KOPT-K1 (cell line): ENCODE measurements at regions not wholly inside any gene's neighbourhood (a gene's known extent, or its start where the extent isn't known, plus 50 kb on each side); places are given as distances from the start of the nearest gene placed in this dataset.

ENCODE experiments used
- H3K27ac ChIP-seq: fragments of 200-600 bp; sonication (generic); 2 replicates; pipeline ENCODE4 v1.5.1; 2016; ENCODE audit warnings: antibody characterized with exemption, mild to moderate bottlenecking, low read depth, low read length; ENCODE audit not compliant: poor library complexity, severe bottlenecking
- H3K36me3 ChIP-seq: fragments of 200-600 bp; sonication (generic); 2 replicates; pipeline ENCODE4 v1.5.1; 2017; ENCODE audit warnings: antibody characterized with exemption, mild to moderate bottlenecking, low read length, moderate library complexity; ENCODE audit not compliant: insufficient read depth
- H3K9me3 ChIP-seq: fragments of 200-600 bp; sonication (generic); 2 replicates; pipeline ENCODE4 v1.5.1; 2017; ENCODE audit warnings: antibody characterized with exemption, low read length, mild to moderate bottlenecking; ENCODE audit not compliant: insufficient read depth, poor library complexity, severe bottlenecking

DNA sequence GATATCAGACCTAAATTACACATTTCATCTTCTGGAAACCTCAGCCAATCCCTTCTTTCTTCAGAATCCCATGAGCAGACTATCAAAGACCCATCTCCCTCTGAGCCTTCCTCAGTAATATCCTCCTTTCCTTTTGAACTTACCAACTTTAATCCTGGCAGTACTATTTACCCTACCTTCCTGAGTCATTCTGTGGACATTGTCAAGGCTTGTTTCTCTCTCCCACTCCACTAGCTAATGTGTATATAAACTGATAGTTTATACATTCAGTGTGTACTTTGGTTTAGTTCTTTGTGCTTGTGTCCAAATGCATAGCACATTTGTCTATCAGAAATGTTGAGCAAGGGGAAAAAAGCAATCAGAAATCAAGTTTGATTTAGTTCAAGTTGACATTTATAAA lies 568.3 kb downstream of the CSNK1G3 start:
- Histone ChIP-seq H3K9me3 (no peaks in the 10 kb centered on the region), H3K27ac (no peak overlapping the region), H3K36me3 (no peaks in the 10 kb centered on the region)

DNA sequence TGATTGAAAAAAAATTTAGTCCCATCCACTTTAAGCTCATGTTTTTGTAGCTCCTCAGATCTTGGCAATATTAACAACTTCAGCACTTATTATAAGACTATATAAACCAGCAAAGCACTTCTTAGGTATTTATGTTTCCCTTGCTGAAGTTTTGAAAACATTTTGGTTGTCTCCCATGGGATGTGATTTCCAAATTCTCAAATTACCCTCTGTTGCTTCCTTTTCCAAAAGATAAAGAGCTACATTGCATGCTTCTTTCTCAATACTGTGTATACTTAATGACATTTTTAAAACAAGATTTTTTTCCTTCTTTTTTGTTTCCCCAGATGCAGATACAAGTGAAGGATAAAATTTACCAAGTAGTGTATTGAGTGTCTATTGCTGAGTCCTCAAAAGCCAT lies 567.1 kb downstream of the CSNK1G3 start:
- Histone ChIP-seq H3K36me3 (no peaks in the 10 kb centered on the region), H3K27ac (no peak overlapping the region), H3K9me3 (no peaks in the 10 kb centered on the region)

- Histone ChIP-seq H3K27ac (no peak overlapping the region), H3K9me3 (no peaks in the 10 kb centered on the region), H3K36me3 (no peaks in the 10 kb centered on the region)
Observed at GRCh38 chr5:124074500-124074899, 562.5 kb downstream of the CSNK1G3 start.

DNA sequence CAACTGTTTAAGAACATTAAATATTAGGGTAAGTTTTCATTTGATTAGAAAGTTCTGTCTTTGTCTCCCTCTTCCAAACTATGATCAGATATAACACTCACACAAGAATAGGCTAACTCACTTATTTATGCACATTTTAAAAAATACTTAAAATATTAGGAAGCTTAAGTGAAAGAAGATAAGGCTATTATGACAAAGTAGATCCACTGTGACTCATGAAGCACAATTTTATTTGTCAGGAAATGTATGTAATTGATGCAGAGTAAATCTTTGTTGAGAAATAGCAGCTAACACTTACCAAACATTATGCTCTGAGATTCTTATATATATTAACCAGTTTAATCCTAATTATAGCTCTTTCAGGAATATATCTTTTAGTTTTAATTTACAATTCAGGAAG lies 560.6 kb downstream of the CSNK1G3 start:
- H3K27ac ChIP-seq, result no peak overlapping the region
- H3K9me3 ChIP-seq, result no peaks in the 10 kb centered on the region
- no peaks in the 10 kb centered on the region for H3K36me3 ChIP-seq

DNA sequence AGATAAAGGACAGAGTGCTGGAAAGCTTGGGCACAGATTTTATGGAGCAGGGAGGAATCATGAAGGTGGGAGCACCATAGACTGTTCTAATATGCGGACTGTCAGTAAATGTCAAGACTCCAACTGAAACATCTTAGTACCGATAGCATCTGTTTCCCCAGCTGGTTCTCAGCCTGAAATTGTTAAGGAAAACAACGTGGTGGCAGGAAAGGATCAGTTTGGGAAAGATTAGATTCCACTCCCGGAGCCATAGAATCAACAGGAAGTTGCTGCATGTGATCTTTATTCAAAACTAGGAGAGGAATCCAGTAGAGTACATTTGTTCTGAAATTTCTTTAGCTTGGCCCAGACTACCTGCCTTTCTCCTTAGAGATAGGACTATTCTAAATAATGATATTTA lies 559.1 kb downstream of the CSNK1G3 start:
- Histone ChIP-seq H3K9me3 (no peaks in the 10 kb centered on the region), H3K27ac (no peak overlapping the region), H3K36me3 (no peaks in the 10 kb centered on the region)

- Histone ChIP-seq H3K27ac (no peak overlapping the region), H3K9me3 (no peaks in the 10 kb centered on the region), H3K36me3 (no peaks in the 10 kb centered on the region)
Observed at GRCh38 chr5:124065508-124065907, 553.5 kb downstream of the CSNK1G3 start.

GRCh38 chr5:124064956-124065355 lies 553.0 kb downstream of the CSNK1G3 start:
- H3K9me3 ChIP-seq, result no peaks in the 10 kb centered on the region
- H3K27ac ChIP-seq, result no peak overlapping the region
- H3K36me3 ChIP-seq, result no peaks in the 10 kb centered on the region

- Histone ChIP-seq H3K9me3 (no peaks in the 10 kb centered on the region), H3K27ac (no peak overlapping the region)
Observed at GRCh38 chr5:124061663-124062062, 549.7 kb downstream of the CSNK1G3 start.

DNA sequence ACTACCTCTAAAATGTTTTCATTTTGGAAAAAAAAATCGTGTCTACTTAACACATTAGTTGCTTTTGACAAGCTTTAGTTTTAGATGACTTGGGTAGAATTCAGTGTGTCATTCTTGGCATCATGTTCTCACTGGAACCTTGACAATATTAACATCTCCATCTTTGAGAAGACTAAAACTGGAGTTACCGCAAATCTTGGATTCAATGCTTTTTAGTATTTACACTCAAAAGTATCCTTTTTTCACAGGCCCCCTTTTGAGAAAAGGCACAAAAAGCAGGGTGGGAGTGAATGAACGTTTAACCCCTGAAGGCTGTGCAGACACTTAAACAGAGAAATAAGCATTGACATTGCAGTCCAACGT lies 549.1 kb downstream of the CSNK1G3 start:
- Histone ChIP-seq H3K36me3 (no peaks in the 10 kb centered on the region), H3K27ac (no peak overlapping the region), H3K9me3 (no peaks in the 10 kb centered on the region)

More at GRCh38 chr5:124061663-124062062, 549.7 kb downstream of the CSNK1G3 start:
- no peaks in the 10 kb centered on the region for H3K36me3 ChIP-seq

DNA sequence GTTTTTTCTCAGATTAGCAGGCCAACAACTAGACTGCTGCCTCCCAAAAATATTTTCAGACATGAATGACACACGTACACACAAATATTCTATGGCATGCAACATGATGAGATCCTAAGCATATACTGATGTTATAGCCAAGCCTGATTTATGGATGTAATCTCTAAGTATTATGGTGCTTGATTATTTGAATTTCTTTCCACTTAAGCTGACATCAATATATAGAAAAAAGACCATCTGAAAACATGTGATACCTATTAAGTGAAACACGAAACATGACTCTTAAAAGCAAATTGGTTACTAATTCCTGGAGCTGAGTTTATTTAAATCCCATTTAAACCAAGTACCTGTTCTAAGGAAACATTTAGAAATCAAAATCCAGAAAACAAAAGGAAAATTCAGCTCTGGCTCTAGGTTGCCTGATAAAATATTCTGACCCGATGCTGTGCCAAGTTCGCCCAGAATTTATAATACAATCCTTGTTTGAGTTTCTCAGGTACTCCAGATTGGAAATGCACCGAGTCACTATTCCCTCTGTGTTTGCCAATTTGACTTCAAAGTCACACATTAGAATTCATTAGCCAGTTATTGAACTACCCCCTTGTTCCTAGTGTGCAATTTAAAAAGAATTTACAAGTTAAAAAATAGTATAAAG lies 548.6 kb downstream of the CSNK1G3 start:
- Histone ChIP-seq H3K36me3 (no peaks in the 10 kb centered on the region), H3K27ac (no peak overlapping the region), H3K9me3 (no peaks in the 10 kb centered on the region)

GRCh38 chr5:124060011-124060410 lies 548.0 kb downstream of the CSNK1G3 start:
- Histone ChIP-seq H3K36me3 (no peaks in the 10 kb centered on the region), H3K27ac (no peak overlapping the region), H3K9me3 (no peaks in the 10 kb centered on the region)

GRCh38 chr5:124059200-124059599 lies 547.2 kb downstream of the CSNK1G3 start:
- Histone ChIP-seq H3K27ac (no peak overlapping the region), H3K9me3 (no peaks in the 10 kb centered on the region), H3K36me3 (no peaks in the 10 kb centered on the region)

- no peaks in the 10 kb centered on the region for H3K36me3 ChIP-seq
- no peak overlapping the region for H3K27ac ChIP-seq
- H3K9me3 ChIP-seq, result no peaks in the 10 kb centered on the region
Observed at GRCh38 chr5:124057724-124058231, 545.8 kb downstream of the CSNK1G3 start.

GRCh38 chr5:124056991-124057723 lies 545.2 kb downstream of the CSNK1G3 start:
- Histone ChIP-seq H3K9me3 (no peaks in the 10 kb centered on the region), H3K27ac (no peak overlapping the region), H3K36me3 (no peaks in the 10 kb centered on the region)

GRCh38 chr5:124056326-124056990 lies 544.5 kb downstream of the CSNK1G3 start:
- H3K36me3 ChIP-seq, result no peaks in the 10 kb centered on the region
- no peak overlapping the region for H3K27ac ChIP-seq
- H3K9me3 ChIP-seq, result no peaks in the 10 kb centered on the region
